Panc1 (cell line): ENCODE measurements at regions not wholly inside any gene's neighbourhood (a gene's known extent, or its start where the extent isn't known, plus 50 kb on each side); places are given as distances from the start of the nearest gene placed in this dataset.

Source experiments
- CTCF ChIP-seq: fragments of 450-650 bp; IDR thresholded peaks from 2 replicates; pipeline ENCODE4 v1.5.1; 2017; ENCODE audit warnings: mild to moderate bottlenecking
- POLR2AphosphoS5 ChIP-seq: IDR thresholded peaks from 2 replicates; pipeline ENCODE4 v1.6.1; 2012; ENCODE audit warnings: mild to moderate bottlenecking, low read depth, low read length, moderate library complexity
- REST ChIP-seq, 2 experiments: IDR thresholded peaks; 2 replicates each; pipeline ENCODE4 v1.6.1; 2011 to 2012; ENCODE audit warnings: low read depth in 2 of 2, control low read depth in 1 of 2, low read length in 1 of 2, mild to moderate bottlenecking in 1 of 2, moderate library complexity in 1 of 2; ENCODE audit not compliant: insufficient read depth in 1 of 2
- SIN3A ChIP-seq: IDR thresholded peaks from 2 replicates; pipeline ENCODE4 v1.6.1; 2012; ENCODE audit warnings: low read depth, mild to moderate bottlenecking, low read length, moderate library complexity, borderline replicate concordance; ENCODE audit not compliant: insufficient read depth
- TCF7L2 ChIP-seq: IDR thresholded peaks from 2 replicates; pipeline ENCODE4 v1.6.1; 2011; ENCODE audit warnings: mild to moderate bottlenecking, low read depth, low read length, inconsistent platforms

GRCh38 chrX:138298268-138298667, 413.2 kb downstream of the FGF13 start:
- TF ChIP-seq REST (IDR thresholded peaks at IDR 0.05; ENCODE audit: insufficient read depth in 1 of 2, low read depth in 2 of 2, low read length in 1 of 2) (no peak), CTCF (peak; percentile 20; the same call in 1 of the 2 replicates), SIN3A (no peak), POLR2AphosphoS5 (no peak), TCF7L2 (no peak)
